Stomach (tissue), 4 donors: ENCODE measurements at regions not wholly inside any gene's neighbourhood (a gene's known extent, or its start where the extent isn't known, plus 50 kb on each side); places are given as distances from the start of the nearest gene placed in this dataset.

Experiments used
- EP300 ChIP-seq: sonication (generic); formaldehyde crosslinking; IDR thresholded peaks from one replicate; pipeline ENCODE4 v1.6.1; 2017; ENCODE audit warnings: antibody characterized with exemption
- POLR2A ChIP-seq, 4 donors: fragments of 450-650 bp; IDR thresholded peaks; one replicate each; pipeline ENCODE4 v1.6.1; 2016; ENCODE audit warnings: antibody characterized with exemption in 4 of 4, control low read depth in 2 of 4, mild to moderate bottlenecking in 1 of 4, moderate library complexity in 1 of 4
- POLR2AphosphoS5 ChIP-seq, 3 donors: sonication (generic); formaldehyde crosslinking; IDR thresholded peaks; one replicate each; pipeline ENCODE4 v1.6.1; 2016; ENCODE audit warnings: antibody characterized with exemption in 3 of 3
- TF ChIP-seq, protein P1 (sequence below), 7 experiments: fragments of 450-650 bp in 4 of 7; fragments of 200-600 bp in 3 of 7; sonication (generic) in 3 of 7; IDR thresholded peaks; one replicate each; pipeline ENCODE4 v1.5.1; 2016 to 2019; ENCODE audit warnings: antibody characterized with exemption in 7 of 7, control low read depth in 2 of 7, mild to moderate bottlenecking in 1 of 7

DNA sequence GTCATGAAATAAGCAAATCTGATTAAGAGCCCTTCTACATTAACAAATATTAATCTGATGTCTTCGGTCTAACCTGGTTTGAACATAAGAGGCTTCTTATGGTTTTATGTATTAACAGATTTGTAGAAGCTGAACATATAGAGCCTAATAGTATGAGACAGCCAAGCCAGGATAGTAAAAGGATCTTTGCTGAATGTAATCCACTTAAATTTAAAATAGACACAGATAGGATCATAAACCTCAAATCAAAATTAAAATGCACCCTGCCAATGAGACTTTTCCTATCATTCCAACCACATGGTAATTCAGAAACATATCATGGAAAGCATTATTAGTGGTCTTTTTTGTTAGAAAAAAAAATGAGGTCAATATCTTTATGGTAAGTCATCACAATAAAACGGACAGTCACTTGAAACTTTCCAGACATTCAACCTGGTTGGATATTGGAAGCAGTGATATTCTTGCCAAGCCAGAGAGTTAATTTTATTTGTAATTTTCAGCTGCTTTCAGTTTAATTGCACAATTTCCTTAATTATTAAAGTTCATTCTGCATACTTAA lies 606.9 kb upstream of the SALL1 start:
- TF ChIP-seq, protein P1, sequence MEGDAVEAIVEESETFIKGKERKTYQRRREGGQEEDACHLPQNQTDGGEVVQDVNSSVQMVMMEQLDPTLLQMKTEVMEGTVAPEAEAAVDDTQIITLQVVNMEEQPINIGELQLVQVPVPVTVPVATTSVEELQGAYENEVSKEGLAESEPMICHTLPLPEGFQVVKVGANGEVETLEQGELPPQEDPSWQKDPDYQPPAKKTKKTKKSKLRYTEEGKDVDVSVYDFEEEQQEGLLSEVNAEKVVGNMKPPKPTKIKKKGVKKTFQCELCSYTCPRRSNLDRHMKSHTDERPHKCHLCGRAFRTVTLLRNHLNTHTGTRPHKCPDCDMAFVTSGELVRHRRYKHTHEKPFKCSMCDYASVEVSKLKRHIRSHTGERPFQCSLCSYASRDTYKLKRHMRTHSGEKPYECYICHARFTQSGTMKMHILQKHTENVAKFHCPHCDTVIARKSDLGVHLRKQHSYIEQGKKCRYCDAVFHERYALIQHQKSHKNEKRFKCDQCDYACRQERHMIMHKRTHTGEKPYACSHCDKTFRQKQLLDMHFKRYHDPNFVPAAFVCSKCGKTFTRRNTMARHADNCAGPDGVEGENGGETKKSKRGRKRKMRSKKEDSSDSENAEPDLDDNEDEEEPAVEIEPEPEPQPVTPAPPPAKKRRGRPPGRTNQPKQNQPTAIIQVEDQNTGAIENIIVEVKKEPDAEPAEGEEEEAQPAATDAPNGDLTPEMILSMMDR (IDR thresholded peaks at IDR 0.05), result no peak
- no peak for TF ChIP-seq POLR2A (IDR thresholded peaks at IDR 0.05)
- TF ChIP-seq EP300, result no peak
- TF ChIP-seq POLR2AphosphoS5 (IDR thresholded peaks at IDR 0.05), result no peak
